Astrocyte of the cerebellum (primary cell): ENCODE measurements at regions not wholly inside any gene's neighbourhood (a gene's known extent, or its start where the extent isn't known, plus 50 kb on each side); places are given as distances from the start of the nearest gene placed in this dataset.

ENCODE experiments used
- DNase-seq: peaks from one replicate; pipeline ENCODE4 v3.0.0-alpha.2; 2011; ENCODE audit warnings: low read depth
- H3K4me3 ChIP-seq: 2 replicates; pipeline ENCODE4 v1.5.1; 2011; ENCODE audit warnings: mild to moderate bottlenecking, low read depth, low read length, moderate library complexity
- CTCF ChIP-seq: IDR thresholded peaks from 2 replicates; pipeline ENCODE4 v1.5.1; 2012; ENCODE audit warnings: low read length, low read depth, moderate library complexity, mild to moderate bottlenecking; ENCODE audit errors: missing control alignments
- in situ Hi-C: cut with HindIII; loops from 2 replicates; pipeline ENCODE4 v1.10.0; 2017; ENCODE audit warnings: low sequenced_read_pairs

GRCh38 chr9:130781569-130781968 is 53.5 kb upstream of the ABL1 start:
- in situ Hi-C loops, result no loop called here
- no peak for TF ChIP-seq CTCF
- no peak for DNase-seq
- no peak overlapping the region for H3K4me3 ChIP-seq

- in situ Hi-C loops, result no loop called here
- no peak overlapping the region for H3K4me3 ChIP-seq
- TF ChIP-seq CTCF, result no peak
- no peak for DNase-seq
Observed at GRCh38 chr9:130782886-130783530, 52.0 kb upstream of the ABL1 start.

- no peak for TF ChIP-seq CTCF
- in situ Hi-C loops, result no loop called here
- DNase-seq, result no peak
Observed at GRCh38 chr9:130785053-130785452, 50.0 kb upstream of the ABL1 start.

More at GRCh38 chr9:130785053-130785452, 50.0 kb upstream of the ABL1 start:
- H3K4me3 ChIP-seq, result no peak overlapping the region
